PC-9 (cell line): ENCODE measurements at regions not wholly inside any gene's neighbourhood (a gene's known extent, or its start where the extent isn't known, plus 50 kb on each side); places are given as distances from the start of the nearest gene placed in this dataset.

Experiments
- BruUV-seq: library from RNA; stranded (reverse); fragments of 400-500 nt; replicated peaks from 2 replicates; lab custom pipeline; 2021; lab: Mats Ljungman, UMichigan
- CTCF ChIA-PET: fragments of 300-600 bp; sonication (Branson Sonifier 250); formaldehyde crosslinking; loops from one replicate; lab custom pipeline; 2022; ENCODE audit warnings: antibody characterized with exemption; lab: Charles Lee
- POLR2A ChIA-PET: fragments of 300-600 bp; sonication (Branson Sonifier 250); formaldehyde crosslinking; loops from one replicate; lab custom pipeline; 2022; ENCODE audit warnings: antibody characterized with exemption; ENCODE audit not compliant: unreplicated experiment; lab: Charles Lee
- DNase-seq, 2 experiments: peaks; one replicate each; pipeline versions ENCODE4 v3.0.0 to v3.0.0-alpha.2; 2015 to 2022; ENCODE audit warnings: mixed read lengths in 1 of 2
- H2AFZ ChIP-seq: fragments of 200-600 bp; sonication (generic); 2 replicates; pipeline ENCODE4 v1.8.1; 2017; ENCODE audit warnings: antibody characterized with exemption
- H3F3A ChIP-seq: fragments of 200-600 bp; sonication (generic); 2 replicates; pipeline ENCODE4 v1.8.1; 2017; ENCODE audit warnings: antibody characterized with exemption, mild to moderate bottlenecking, low read depth; ENCODE audit not compliant: insufficient read depth
- H3K27ac ChIP-seq: fragments of 200-600 bp; sonication (generic); 2 replicates; pipeline ENCODE4 v1.6.1; 2016; ENCODE audit warnings: mixed run types
- H3K27me3 ChIP-seq: fragments of 200-600 bp; sonication (generic); 2 replicates; pipeline ENCODE4 v1.6.1; 2016; ENCODE audit warnings: low read depth, mixed run types; ENCODE audit not compliant: insufficient read depth
- H3K36me3 ChIP-seq: fragments of 200-600 bp; sonication (generic); 2 replicates; pipeline ENCODE4 v1.6.1; 2016; ENCODE audit warnings: low read depth, mixed run types
- H3K4me1 ChIP-seq: fragments of 200-600 bp; sonication (generic); replicated peaks from 2 replicates; pipeline ENCODE4 v1.6.1; 2016; ENCODE audit warnings: mixed run types; ENCODE audit not compliant: insufficient read depth
- H3K4me2 ChIP-seq: fragments of 200-600 bp; sonication (generic); 2 replicates; pipeline ENCODE4 v1.6.1; 2017; ENCODE audit warnings: mixed run types
- H3K4me3 ChIP-seq: fragments of 200-600 bp; sonication (generic); 2 replicates; pipeline ENCODE4 v1.6.1; 2016; ENCODE audit warnings: mixed run types
- H3K79me2 ChIP-seq: fragments of 200-600 bp; sonication (generic); 2 replicates; pipeline ENCODE4 v1.6.1; 2017; ENCODE audit warnings: low read depth, mixed run types
- H3K9me2 ChIP-seq: fragments of 200-600 bp; sonication (generic); 2 replicates; pipeline ENCODE4 v1.8.1; 2017; ENCODE audit warnings: mild to moderate bottlenecking; ENCODE audit not compliant: insufficient read depth
- H3K9me3 ChIP-seq: fragments of 200-600 bp; sonication (generic); 2 replicates; pipeline ENCODE4 v1.8.1; 2016; ENCODE audit warnings: low read depth; ENCODE audit not compliant: insufficient read depth
- H4K20me1 ChIP-seq: fragments of 200-600 bp; sonication (generic); 2 replicates; pipeline ENCODE4 v1.8.1; 2017; ENCODE audit not compliant: insufficient read depth
- EZH2 ChIP-seq: fragments of 200-600 bp; sonication (generic); IDR thresholded peaks from 2 replicates; pipeline ENCODE4 v1.8.0; 2017; ENCODE audit warnings: antibody characterized with exemption, low read depth
- intact Hi-C: fragments of 100-400 bp; cut with micrococcal nuclease; formaldehyde crosslinking; loops from one replicate; pipeline ENCODE4 v1.10.0; 2022; ENCODE audit not compliant: unreplicated experiment
- TF ChIP-seq, protein P1 (sequence below): fragments of 200-600 bp; sonication (generic); conservative IDR thresholded peaks from 2 replicates; pipeline ENCODE4 v1.6.1; 2017; ENCODE audit warnings: mixed run types, antibody characterized with exemption, mild to moderate bottlenecking, moderate library complexity

- Histone ChIP-seq H2AFZ (no peak overlapping the region), H3K79me2 (no peaks in the 10 kb centered on the region), H3K4me3 (no peak overlapping the region), H3F3A (no peaks in the 10 kb centered on the region), H3K27me3 (peaks cover 25% of the 10 kb centered on the region), H3K27ac (no peak overlapping the region), H3K4me1 (no peaks in the 10 kb centered on the region), H3K9me2 (no peaks in the 10 kb centered on the region), H3K36me3 (no peaks in the 10 kb centered on the region), H3K4me2 (no peak overlapping the region), H4K20me1 (no peaks in the 10 kb centered on the region), H3K9me3 (no peaks in the 10 kb centered on the region)
- ChIA-PET POLR2A (no interaction called here), CTCF (no interaction called here)
- no peak for TF ChIP-seq EZH2
- TF ChIP-seq, protein P1, sequence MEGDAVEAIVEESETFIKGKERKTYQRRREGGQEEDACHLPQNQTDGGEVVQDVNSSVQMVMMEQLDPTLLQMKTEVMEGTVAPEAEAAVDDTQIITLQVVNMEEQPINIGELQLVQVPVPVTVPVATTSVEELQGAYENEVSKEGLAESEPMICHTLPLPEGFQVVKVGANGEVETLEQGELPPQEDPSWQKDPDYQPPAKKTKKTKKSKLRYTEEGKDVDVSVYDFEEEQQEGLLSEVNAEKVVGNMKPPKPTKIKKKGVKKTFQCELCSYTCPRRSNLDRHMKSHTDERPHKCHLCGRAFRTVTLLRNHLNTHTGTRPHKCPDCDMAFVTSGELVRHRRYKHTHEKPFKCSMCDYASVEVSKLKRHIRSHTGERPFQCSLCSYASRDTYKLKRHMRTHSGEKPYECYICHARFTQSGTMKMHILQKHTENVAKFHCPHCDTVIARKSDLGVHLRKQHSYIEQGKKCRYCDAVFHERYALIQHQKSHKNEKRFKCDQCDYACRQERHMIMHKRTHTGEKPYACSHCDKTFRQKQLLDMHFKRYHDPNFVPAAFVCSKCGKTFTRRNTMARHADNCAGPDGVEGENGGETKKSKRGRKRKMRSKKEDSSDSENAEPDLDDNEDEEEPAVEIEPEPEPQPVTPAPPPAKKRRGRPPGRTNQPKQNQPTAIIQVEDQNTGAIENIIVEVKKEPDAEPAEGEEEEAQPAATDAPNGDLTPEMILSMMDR, result no peak
- DNase-seq, result no peak
- no TSS peak for BruUV-seq
- intact Hi-C loops, result no loop called here
These were observed 657.5 kb downstream of the PTPRU start for GRCh38 chr1:29893806-29894205.

GRCh38 chr1:29893046-29893723, 656.9 kb downstream of the PTPRU start:
- no peak for TF ChIP-seq EZH2
- Histone ChIP-seq H3K79me2 (no peaks in the 10 kb centered on the region), H4K20me1 (no peaks in the 10 kb centered on the region), H3K27ac (no peak overlapping the region), H2AFZ (no peak overlapping the region), H3K9me2 (no peaks in the 10 kb centered on the region), H3K4me2 (no peak overlapping the region), H3K9me3 (no peaks in the 10 kb centered on the region), H3F3A (no peaks in the 10 kb centered on the region), H3K27me3 (peaks cover 25% of the 10 kb centered on the region), H3K4me1 (no peaks in the 10 kb centered on the region), H3K36me3 (no peaks in the 10 kb centered on the region), H3K4me3 (no peak overlapping the region)
- ChIA-PET POLR2A (no interaction called here), CTCF (no interaction called here)
- intact Hi-C loops, result no loop called here
- no peak for DNase-seq
- BruUV-seq, result no TSS peak

DNA sequence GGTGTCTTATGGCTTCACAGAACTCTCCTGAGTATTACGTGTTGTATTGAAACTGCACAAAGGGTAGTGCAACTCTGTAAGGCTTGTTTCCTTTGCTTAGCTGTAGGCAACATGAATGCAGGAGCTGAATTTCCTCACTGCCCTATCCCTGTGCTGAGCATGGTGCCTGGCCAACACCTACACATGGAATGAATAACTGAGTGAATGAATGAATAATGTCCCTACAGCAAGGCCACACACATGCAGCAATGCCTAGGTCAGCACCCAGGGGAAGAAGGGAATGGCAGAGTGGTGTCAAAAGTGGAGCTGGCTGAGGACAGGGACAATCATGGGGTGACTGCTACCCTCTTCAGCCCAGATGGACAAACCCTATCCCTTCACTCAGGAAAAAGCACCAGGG, 655.9 kb downstream of the PTPRU start:
- H4K20me1 ChIP-seq, result no peaks in the 10 kb centered on the region
- H3K79me2 ChIP-seq, result no peaks in the 10 kb centered on the region
- intact Hi-C loops, result no loop called here
- no peak for DNase-seq
- BruUV-seq, result no TSS peak
- H3K4me2 ChIP-seq, result no peak overlapping the region
- H3K27me3 ChIP-seq, result peaks cover 22% of the 10 kb centered on the region
- no peaks in the 10 kb centered on the region for H3K4me1 ChIP-seq
- no peaks in the 10 kb centered on the region for H3K36me3 ChIP-seq
- H3K27ac ChIP-seq, result no peak overlapping the region
- ChIA-PET POLR2A (no interaction called here), CTCF (no interaction called here)
- TF ChIP-seq EZH2, result no peak
- TF ChIP-seq, protein P1, result no peak
- H3K4me3 ChIP-seq, result no peak overlapping the region
- no peak overlapping the region for H2AFZ ChIP-seq
- H3K9me2 ChIP-seq, result no peaks in the 10 kb centered on the region
- no peaks in the 10 kb centered on the region for H3K9me3 ChIP-seq
- H3F3A ChIP-seq, result no peaks in the 10 kb centered on the region
